ENCODE measurements at regions not wholly inside any gene's neighbourhood (a gene's known extent, or its start where the extent isn't known, plus 50 kb on each side); places are given as distances from the start of the nearest gene placed in this dataset.

- DNase-seq (ENCODE audit: extremely low read depth, insufficient read length) = no peak
- TF ChIP-seq CTCF (IDR thresholded peaks at IDR 0.05; ENCODE audit: insufficient read depth, low read length, poor library complexity, severe bottlenecking) = no peak
- no peaks in the 10 kb centered on the region for H3K36me3 ChIP-seq (ENCODE audit: control insufficient read depth, insufficient read depth, low read length)
Measured at GRCh38 chr6:142694054-142694453, 250.9 kb downstream of the HIVEP2 start.

GRCh38 chr6:142695016-142695415, 250.0 kb downstream of the HIVEP2 start:
- no peak for TF ChIP-seq CTCF (IDR thresholded peaks at IDR 0.05; ENCODE audit: insufficient read depth, low read length, poor library complexity, severe bottlenecking)
- no peak for DNase-seq (ENCODE audit: extremely low read depth, insufficient read length)
- H3K36me3 ChIP-seq (ENCODE audit: control insufficient read depth, insufficient read depth, low read length) = no peaks in the 10 kb centered on the region
- H3K27me3 ChIP-seq (replicated peaks; ENCODE audit: control insufficient read depth, insufficient read depth, low read length) = no peaks in the 10 kb centered on the region
- no peak overlapping the region for H3K4me3 ChIP-seq (replicated peaks; ENCODE audit: low read depth, low read length)

More at GRCh38 chr6:142694054-142694453, 250.9 kb downstream of the HIVEP2 start:
- Histone ChIP-seq H3K4me3 (replicated peaks; ENCODE audit: low read depth, low read length) (no peak overlapping the region), H3K27me3 (replicated peaks; ENCODE audit: control insufficient read depth, insufficient read depth, low read length) (no peaks in the 10 kb centered on the region)

GRCh38 chr6:142696123-142697000, 248.6 kb downstream of the HIVEP2 start:
- TF ChIP-seq CTCF (IDR thresholded peaks at IDR 0.05; ENCODE audit: insufficient read depth, low read length, poor library complexity, severe bottlenecking) = no peak

GRCh38 chr6:142697001-142697335, 248.0 kb downstream of the HIVEP2 start:
- Histone ChIP-seq H3K27me3 (replicated peaks; ENCODE audit: control insufficient read depth, insufficient read depth, low read length) (no peaks in the 10 kb centered on the region), H3K4me3 (replicated peaks; ENCODE audit: low read depth, low read length) (no peak overlapping the region), H3K36me3 (ENCODE audit: control insufficient read depth, insufficient read depth, low read length) (no peaks in the 10 kb centered on the region)
- TF ChIP-seq CTCF (IDR thresholded peaks at IDR 0.05; ENCODE audit: insufficient read depth, low read length, poor library complexity, severe bottlenecking) = no peak
- DNase-seq (ENCODE audit: extremely low read depth, insufficient read length) = no peak

More at GRCh38 chr6:142696123-142697000, 248.6 kb downstream of the HIVEP2 start:
- no peak for DNase-seq (ENCODE audit: extremely low read depth, insufficient read length)
- Histone ChIP-seq H3K36me3 (ENCODE audit: control insufficient read depth, insufficient read depth, low read length) (no peaks in the 10 kb centered on the region), H3K4me3 (replicated peaks; ENCODE audit: low read depth, low read length) (no peak overlapping the region), H3K27me3 (replicated peaks; ENCODE audit: control insufficient read depth, insufficient read depth, low read length) (no peaks in the 10 kb centered on the region)

GRCh38 chr6:142697922-142698321, 247.1 kb downstream of the HIVEP2 start:
- H3K27me3 ChIP-seq (replicated peaks; ENCODE audit: control insufficient read depth, insufficient read depth, low read length) = no peaks in the 10 kb centered on the region
- H3K36me3 ChIP-seq (ENCODE audit: control insufficient read depth, insufficient read depth, low read length) = no peaks in the 10 kb centered on the region
- no peak for TF ChIP-seq CTCF (IDR thresholded peaks at IDR 0.05; ENCODE audit: insufficient read depth, low read length, poor library complexity, severe bottlenecking)
- H3K4me3 ChIP-seq (replicated peaks; ENCODE audit: low read depth, low read length) = no peak overlapping the region
- no peak for DNase-seq (ENCODE audit: extremely low read depth, insufficient read length)
